KOPT-K1 (cell line): ENCODE measurements at regions not wholly inside any gene's neighbourhood (a gene's known extent, or its start where the extent isn't known, plus 50 kb on each side); places are given as distances from the start of the nearest gene placed in this dataset.
"Not testable (repeated sequence)": the region's sequence is repeated elsewhere in the genome, so short reads cannot be mapped to it uniquely, and the experiment has no call there.

Source experiments
- H3K27ac ChIP-seq: fragments of 200-600 bp; sonication (generic); 2 replicates; pipeline ENCODE4 v1.5.1; 2016; ENCODE audit warnings: antibody characterized with exemption, mild to moderate bottlenecking, low read depth, low read length; ENCODE audit not compliant: poor library complexity, severe bottlenecking
- H3K36me3 ChIP-seq: fragments of 200-600 bp; sonication (generic); 2 replicates; pipeline ENCODE4 v1.5.1; 2017; ENCODE audit warnings: antibody characterized with exemption, mild to moderate bottlenecking, low read length, moderate library complexity; ENCODE audit not compliant: insufficient read depth
- H3K9me3 ChIP-seq: fragments of 200-600 bp; sonication (generic); 2 replicates; pipeline ENCODE4 v1.5.1; 2017; ENCODE audit warnings: antibody characterized with exemption, low read length, mild to moderate bottlenecking; ENCODE audit not compliant: insufficient read depth, poor library complexity, severe bottlenecking

- not testable (repeated sequence) for H3K27ac ChIP-seq
Observed at GRCh38 chr2:193142467-193142866, 947.7 kb upstream of the TMEFF2 start.

GRCh38 chr2:193141998-193142397, 947.3 kb upstream of the TMEFF2 start:
- Histone ChIP-seq H3K27ac (no peak overlapping the region), H3K36me3 (no peaks in the 10 kb centered on the region)

More at GRCh38 chr2:193142467-193142866, 947.7 kb upstream of the TMEFF2 start:
- H3K36me3 ChIP-seq, H3K9me3 ChIP-seq: not testable (repeated sequence)

DNA sequence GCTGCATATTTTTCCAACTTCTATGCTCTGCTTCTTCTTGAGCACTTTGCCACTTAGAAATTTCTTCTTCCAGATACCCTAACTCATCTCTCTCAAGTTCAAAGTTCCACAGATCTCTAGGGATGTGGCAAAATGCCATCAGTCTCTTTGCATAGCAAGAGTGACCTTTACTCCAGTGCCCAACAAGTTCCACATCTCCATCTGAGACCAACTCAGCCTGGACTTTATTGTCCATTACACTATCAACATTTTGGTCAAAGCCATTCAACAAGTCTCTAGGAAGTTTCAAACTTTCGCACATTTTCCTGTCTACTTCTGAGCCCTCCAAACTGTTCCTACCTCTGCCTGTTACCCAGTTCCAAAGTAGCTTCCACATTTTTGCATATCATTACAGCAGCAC, 946.2 kb upstream of the TMEFF2 start:
- H3K36me3 ChIP-seq, H3K9me3 ChIP-seq, H3K27ac ChIP-seq: not testable (repeated sequence)

More at GRCh38 chr2:193141998-193142397, 947.3 kb upstream of the TMEFF2 start:
- no peaks in the 10 kb centered on the region for H3K9me3 ChIP-seq

DNA sequence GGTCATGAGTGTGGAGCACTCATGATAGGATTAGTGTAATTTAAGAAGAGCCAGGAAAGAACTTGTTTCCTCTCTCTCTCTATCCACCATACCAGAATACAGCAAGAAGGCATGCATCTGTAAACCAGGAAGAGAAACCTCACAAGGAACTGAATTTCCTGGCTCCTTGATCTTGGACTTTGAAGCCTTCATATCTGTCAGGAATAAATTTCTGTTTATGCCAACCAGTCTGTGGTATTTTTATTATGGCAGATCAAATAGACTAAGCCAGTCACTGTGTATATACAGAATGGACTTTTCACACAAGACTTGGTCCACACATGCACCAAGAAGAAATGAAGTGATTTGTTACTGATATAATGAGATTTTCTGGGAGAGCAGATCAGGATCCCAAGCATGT, 930.1 kb upstream of the TMEFF2 start:
- Histone ChIP-seq H3K9me3 (no peaks in the 10 kb centered on the region), H3K27ac (no peak overlapping the region), H3K36me3 (no peaks in the 10 kb centered on the region)

DNA sequence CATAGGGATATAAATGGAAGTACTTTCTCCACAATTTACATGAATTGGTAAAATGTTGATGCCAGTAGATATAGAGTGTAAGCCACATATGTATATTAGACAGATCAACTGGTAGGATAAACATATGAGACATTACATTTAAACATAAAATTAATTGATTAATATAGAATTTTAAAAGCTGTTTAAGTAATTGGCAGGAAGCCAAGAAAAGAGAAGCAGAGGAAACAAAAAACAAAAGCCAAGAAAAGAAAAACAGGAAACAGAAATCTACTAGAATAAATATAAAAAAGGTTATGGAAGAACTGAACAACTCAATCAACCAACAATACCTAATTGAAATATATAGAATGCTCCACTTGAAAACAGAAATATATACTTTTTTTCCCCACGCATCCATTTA, 920.1 kb upstream of the TMEFF2 start:
- Histone ChIP-seq H3K27ac (no peak overlapping the region), H3K36me3 (no peaks in the 10 kb centered on the region), H3K9me3 (no peaks in the 10 kb centered on the region)

DNA sequence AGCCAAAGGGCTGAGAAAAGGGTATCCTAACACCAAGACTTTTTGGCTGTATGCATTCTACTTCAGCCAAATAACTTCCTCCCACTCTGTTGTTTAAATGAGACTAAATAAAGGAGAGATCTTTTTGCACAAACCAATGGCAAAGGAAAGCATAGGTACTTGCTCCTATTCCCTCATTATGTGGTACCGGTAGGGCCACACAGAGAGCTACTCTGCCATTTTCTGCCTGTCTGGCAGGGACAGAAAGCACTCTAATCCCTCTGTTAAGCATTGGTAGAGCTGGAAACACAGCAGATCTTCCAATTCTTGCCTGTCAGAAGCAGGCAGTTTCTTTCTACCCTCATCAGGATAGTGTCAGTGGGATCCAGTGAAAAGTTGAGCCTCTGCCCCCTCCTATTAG, 918.3 kb upstream of the TMEFF2 start:
- H3K9me3 ChIP-seq, result no peaks in the 10 kb centered on the region
- H3K27ac ChIP-seq, result no peak overlapping the region
- no peaks in the 10 kb centered on the region for H3K36me3 ChIP-seq

DNA sequence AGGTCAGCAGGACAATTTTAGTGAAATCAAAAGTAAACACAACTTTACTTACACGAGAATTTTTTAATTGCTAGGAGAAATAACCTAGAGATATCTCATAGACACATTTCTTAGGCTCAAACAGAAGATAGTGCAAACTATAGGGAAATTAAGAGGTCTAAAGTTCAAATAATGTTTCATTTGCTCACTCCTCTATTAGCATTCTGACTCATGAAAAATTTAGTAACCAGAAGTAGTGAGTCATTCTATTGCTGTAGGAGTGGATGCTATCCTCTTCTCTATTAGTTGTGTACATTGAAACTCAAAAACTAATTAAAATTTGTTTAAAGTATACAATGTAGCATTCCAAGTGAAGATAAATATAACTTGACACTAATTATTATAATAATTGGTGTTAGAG, 908.3 kb upstream of the TMEFF2 start:
- Histone ChIP-seq H3K36me3 (no peaks in the 10 kb centered on the region), H3K9me3 (no peaks in the 10 kb centered on the region), H3K27ac (no peak overlapping the region)

GRCh38 chr2:193101591-193101990, 906.9 kb upstream of the TMEFF2 start:
- Histone ChIP-seq H3K9me3 (no peaks in the 10 kb centered on the region), H3K27ac (no peak overlapping the region), H3K36me3 (no peaks in the 10 kb centered on the region)

GRCh38 chr2:193088026-193088425, 893.3 kb upstream of the TMEFF2 start:
- H3K9me3 ChIP-seq, result no peaks in the 10 kb centered on the region
- H3K36me3 ChIP-seq, result no peaks in the 10 kb centered on the region
- H3K27ac ChIP-seq, result no peak overlapping the region

- H3K9me3 ChIP-seq, result no peaks in the 10 kb centered on the region
- no peaks in the 10 kb centered on the region for H3K36me3 ChIP-seq
- no peak overlapping the region for H3K27ac ChIP-seq
Observed at GRCh38 chr2:193076995-193077394, 882.3 kb upstream of the TMEFF2 start.

- Histone ChIP-seq H3K27ac (no peak overlapping the region), H3K36me3 (no peaks in the 10 kb centered on the region)
Observed at GRCh38 chr2:193074933-193075332, 880.2 kb upstream of the TMEFF2 start.

DNA sequence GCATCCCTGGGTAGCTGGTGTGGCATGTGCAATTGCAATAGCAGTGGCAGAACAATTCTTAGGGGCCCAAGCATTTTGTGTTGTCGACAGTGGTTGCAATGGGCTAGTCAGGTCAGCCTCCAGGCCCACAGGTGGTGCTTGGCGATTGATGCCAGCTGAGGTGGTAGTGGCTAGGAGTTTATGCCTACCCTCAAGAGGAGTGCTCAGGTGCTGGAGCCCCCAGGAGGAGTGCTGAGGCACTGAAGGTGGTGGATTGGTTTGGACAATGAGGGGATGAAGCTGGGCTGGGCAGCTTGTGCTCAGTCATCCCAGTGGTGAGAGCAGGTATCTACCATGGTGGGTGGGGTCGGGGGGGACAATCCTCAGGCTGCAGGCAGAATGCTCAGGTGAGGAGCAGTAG, 877.9 kb upstream of the TMEFF2 start:
- H3K36me3 ChIP-seq, result no peaks in the 10 kb centered on the region
- no peak overlapping the region for H3K27ac ChIP-seq
- H3K9me3 ChIP-seq, result no peaks in the 10 kb centered on the region

More at GRCh38 chr2:193074933-193075332, 880.2 kb upstream of the TMEFF2 start:
- no peaks in the 10 kb centered on the region for H3K9me3 ChIP-seq

DNA sequence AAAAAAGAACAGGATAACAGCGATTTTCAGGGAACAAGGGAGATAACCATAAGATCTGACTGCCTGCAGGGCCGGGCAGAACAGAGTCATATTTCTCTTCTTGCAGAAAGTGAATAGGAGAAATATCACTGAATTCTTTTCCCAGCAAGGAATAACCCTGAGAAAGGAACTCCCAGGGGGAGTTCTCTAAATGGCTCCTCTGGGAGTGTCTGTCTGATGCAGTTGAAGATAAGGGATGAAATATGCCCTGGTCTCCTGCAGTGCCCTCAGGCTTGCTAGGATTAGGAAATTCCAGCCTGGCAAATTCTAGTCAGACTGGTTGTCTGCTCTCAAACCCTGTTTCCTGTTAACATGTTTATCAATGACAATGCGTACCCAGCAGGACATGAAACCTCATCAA, 830.8 kb upstream of the TMEFF2 start:
- not testable (repeated sequence) for H3K36me3 ChIP-seq, H3K9me3 ChIP-seq, H3K27ac ChIP-seq

GRCh38 chr2:193024791-193025190, 830.1 kb upstream of the TMEFF2 start:
- Histone ChIP-seq H3K36me3 (no peaks in the 10 kb centered on the region), H3K9me3 (no peaks in the 10 kb centered on the region), H3K27ac (no peak overlapping the region)

GRCh38 chr2:193011870-193012269, 817.1 kb upstream of the TMEFF2 start:
- H3K36me3 ChIP-seq, result no peaks in the 10 kb centered on the region
- H3K27ac ChIP-seq, result no peak overlapping the region
- H3K9me3 ChIP-seq, result no peaks in the 10 kb centered on the region

- no peak overlapping the region for H3K27ac ChIP-seq
- no peaks in the 10 kb centered on the region for H3K9me3 ChIP-seq
- no peaks in the 10 kb centered on the region for H3K36me3 ChIP-seq
Observed at GRCh38 chr2:192993059-192993458, 798.3 kb upstream of the TMEFF2 start.

DNA sequence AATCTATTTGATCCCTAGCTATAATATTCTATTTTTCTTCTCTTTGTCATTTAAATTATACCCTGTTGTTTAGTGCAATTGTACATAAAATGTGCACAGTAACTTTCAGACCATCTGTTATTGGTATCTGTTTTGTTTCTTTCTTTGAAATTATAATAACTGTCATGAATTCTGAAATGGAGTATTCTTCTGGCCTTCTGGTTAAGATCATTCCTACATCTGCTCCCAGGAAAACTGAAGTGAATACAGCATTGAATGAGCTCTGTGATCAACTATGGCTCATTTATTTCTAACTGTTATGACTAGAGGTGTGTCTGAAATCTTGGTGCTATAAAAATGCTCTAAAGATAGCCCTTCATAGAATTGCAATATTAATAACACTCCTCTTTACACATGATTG, 788.4 kb upstream of the TMEFF2 start:
- no peak overlapping the region for H3K27ac ChIP-seq
- H3K9me3 ChIP-seq, result no peaks in the 10 kb centered on the region
- no peaks in the 10 kb centered on the region for H3K36me3 ChIP-seq
